ENCODE measurements at regions not wholly inside any gene's neighbourhood (a gene's known extent, or its start where the extent isn't known, plus 50 kb on each side); places are given as distances from the start of the nearest gene placed in this dataset.

DNA sequence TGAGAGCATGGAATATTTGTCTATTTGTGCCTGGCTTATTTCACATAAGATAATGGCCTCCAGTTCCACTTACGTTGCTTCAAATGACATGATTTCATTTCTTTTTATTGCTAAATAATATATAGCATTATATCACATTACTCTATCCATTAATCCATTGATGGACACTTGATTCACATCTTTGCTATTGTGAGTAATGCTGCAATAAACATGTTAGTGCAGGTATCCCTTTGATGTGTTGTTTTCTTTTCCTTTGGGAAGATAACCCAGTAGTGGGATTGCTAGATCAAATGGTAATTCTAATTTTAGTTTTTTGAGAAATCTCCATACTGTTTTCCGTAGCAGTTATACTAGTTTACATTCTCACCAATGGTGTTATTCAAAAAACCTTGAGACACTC is 1343.3 kb upstream of the TMEFF2 start:
- no peak for DNase-seq
- Mint-ChIP-seq H3K9me3 (peaks cover 20% of the 10 kb centered on the region), H3K27ac (no peak overlapping the region), H3K4me3 (no peak overlapping the region), H3K36me3 (ENCODE audit: low read depth) (peaks cover 11% of the 10 kb centered on the region), H3K4me1 (no peaks in the 10 kb centered on the region), H3K27me3 (ENCODE audit: low read depth, poor library complexity) (no peaks in the 10 kb centered on the region)
- no peak for TF ChIP-seq CTCF (IDR thresholded peaks at IDR 0.05)

DNA sequence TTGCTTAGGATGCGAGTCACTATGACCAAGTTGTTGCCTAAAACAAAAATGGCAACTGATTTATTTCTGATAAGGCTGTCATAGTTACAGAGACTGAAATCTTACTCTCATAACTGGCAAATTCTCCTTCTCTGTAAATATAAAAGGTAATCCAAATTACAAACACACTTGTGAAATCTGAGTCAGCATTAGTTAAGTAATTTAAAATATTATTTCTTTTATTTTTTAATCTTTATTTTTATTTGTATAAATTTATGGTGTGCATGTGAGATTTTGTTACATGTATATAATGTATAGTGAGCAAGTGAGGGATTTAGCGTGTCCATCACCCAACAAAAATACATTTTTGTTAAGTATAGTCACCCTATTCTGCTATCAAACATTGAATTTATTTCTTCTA is 1342.8 kb upstream of the TMEFF2 start:
- H3K27ac Mint-ChIP-seq = no peak overlapping the region
- TF ChIP-seq CTCF (IDR thresholded peaks at IDR 0.05) = no peak
- no peak for DNase-seq
- no peaks in the 10 kb centered on the region for H3K27me3 Mint-ChIP-seq (ENCODE audit: low read depth, poor library complexity)
- peaks cover 15% of the 10 kb centered on the region for H3K9me3 Mint-ChIP-seq
- no peak overlapping the region for H3K4me3 Mint-ChIP-seq
- H3K36me3 Mint-ChIP-seq (ENCODE audit: low read depth) = peaks cover 6% of the 10 kb centered on the region
- no peaks in the 10 kb centered on the region for H3K4me1 Mint-ChIP-seq

GRCh38 chr2:193528458-193528857 is 1333.7 kb upstream of the TMEFF2 start:
- Mint-ChIP-seq H3K9me3 (peaks cover 13% of the 10 kb centered on the region), H3K4me1 (no peaks in the 10 kb centered on the region), H3K36me3 (ENCODE audit: low read depth) (no peaks in the 10 kb centered on the region), H3K4me3 (no peak overlapping the region), H3K27ac (no peak overlapping the region), H3K27me3 (ENCODE audit: low read depth, poor library complexity) (no peaks in the 10 kb centered on the region)
- TF ChIP-seq CTCF (IDR thresholded peaks at IDR 0.05) = no peak
- DNase-seq = no peak

DNA sequence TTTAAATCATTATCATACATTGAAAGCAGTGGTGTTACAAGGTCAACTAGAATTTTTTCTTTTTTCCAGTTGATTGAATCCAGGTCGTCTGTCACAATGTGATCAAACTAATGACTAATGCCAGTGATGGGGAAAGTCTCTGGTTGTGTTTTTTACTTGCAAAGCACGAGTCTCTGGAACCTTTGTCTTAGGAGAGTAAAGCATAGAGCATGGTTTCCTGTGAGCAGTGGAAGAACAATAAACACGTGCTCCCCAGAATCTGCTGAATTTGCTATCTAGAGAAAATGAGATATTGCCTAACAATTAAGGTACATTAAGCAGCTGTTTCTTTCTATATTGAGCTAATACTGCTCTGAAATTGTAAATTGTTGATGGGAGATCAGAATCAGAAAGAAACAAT is 1332.4 kb upstream of the TMEFF2 start:
- Mint-ChIP-seq H3K27me3 (ENCODE audit: low read depth, poor library complexity) (no peaks in the 10 kb centered on the region), H3K36me3 (ENCODE audit: low read depth) (no peaks in the 10 kb centered on the region), H3K4me3 (no peak overlapping the region), H3K27ac (no peak overlapping the region), H3K4me1 (no peaks in the 10 kb centered on the region), H3K9me3 (peaks cover 10% of the 10 kb centered on the region)
- no peak for TF ChIP-seq CTCF (IDR thresholded peaks at IDR 0.05)
- DNase-seq = no peak

GRCh38 chr2:193523662-193524061 is 1328.9 kb upstream of the TMEFF2 start:
- no peak for DNase-seq
- H3K4me1 Mint-ChIP-seq = no peaks in the 10 kb centered on the region
- peaks cover 4% of the 10 kb centered on the region for H3K27me3 Mint-ChIP-seq (ENCODE audit: low read depth, poor library complexity)
- H3K9me3 Mint-ChIP-seq = peaks cover 3% of the 10 kb centered on the region
- no peak for TF ChIP-seq CTCF (IDR thresholded peaks at IDR 0.05)
- no peaks in the 10 kb centered on the region for H3K36me3 Mint-ChIP-seq (ENCODE audit: low read depth)
- no peak overlapping the region for H3K27ac Mint-ChIP-seq
- no peak overlapping the region for H3K4me3 Mint-ChIP-seq

DNA sequence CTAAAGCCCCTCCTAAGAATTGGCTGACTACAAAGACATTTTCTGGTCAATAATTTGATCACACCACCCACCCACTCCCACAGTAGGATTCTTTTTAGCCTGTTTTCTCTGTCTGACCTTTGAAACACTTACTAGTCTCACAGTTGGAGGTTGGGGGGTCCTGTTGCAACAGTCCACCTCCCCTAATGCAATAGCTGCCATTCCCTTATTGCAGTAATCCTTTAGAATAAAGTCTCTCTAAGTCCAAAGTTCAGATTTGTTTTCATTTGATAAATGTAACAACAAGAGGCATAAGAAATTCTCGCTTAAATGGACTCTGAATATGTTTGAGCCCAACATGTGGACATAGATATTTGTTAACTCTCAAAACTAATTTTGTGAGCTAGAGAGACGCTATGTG is 1326.8 kb upstream of the TMEFF2 start:
- Mint-ChIP-seq H3K27me3 (ENCODE audit: low read depth, poor library complexity) (peaks cover 7% of the 10 kb centered on the region), H3K36me3 (ENCODE audit: low read depth) (no peaks in the 10 kb centered on the region), H3K9me3 (peaks cover 8% of the 10 kb centered on the region), H3K27ac (no peak overlapping the region), H3K4me3 (no peak overlapping the region), H3K4me1 (no peaks in the 10 kb centered on the region)
- TF ChIP-seq CTCF (IDR thresholded peaks at IDR 0.05) = no peak
- DNase-seq = no peak
